Heart left ventricle (tissue), 13 donors: ENCODE measurements at regions not wholly inside any gene's neighbourhood (a gene's known extent, or its start where the extent isn't known, plus 50 kb on each side); places are given as distances from the start of the nearest gene placed in this dataset.

Experiments
- CTCF ChIP-seq, 12 donors: fragments of 200-600 bp; sonication (generic) in 4 of 12; IDR thresholded peaks; one replicate each; pipeline versions ENCODE4 v1.5.0 to v1.8.0; 2018 to 2022; ENCODE audit warnings: antibody characterized with exemption in 12 of 12, mild to moderate bottlenecking in 5 of 12
- POLR2A ChIP-seq, 2 donors: fragments of 450-650 bp; IDR thresholded peaks; one replicate each; pipeline ENCODE4 v1.6.1; 2017; ENCODE audit warnings: antibody characterized with exemption in 2 of 2, mild to moderate bottlenecking in 2 of 2, moderate library complexity in 2 of 2
- donor health status: ischemic (EF 13 %, LVEDD 7.1; RV severe dilation, severe dysfunction).
- donor health status: DM: no; HTN: yes; CAD: no.
- donor health status: DM: no; HTN: no; CAD: no.
- donor health status: ischemic (EF 25% LVEDD 6.9; RV normal size, moderate dysfunction).
- donor health status: ischemic (EF 25% LVEDD 5.7; RV mildly dilated, moderate dysfunction).
- donor health status: ischemic (EF 35%, LVEDD 5.7; RV mildly dilated, moderate dysfunction).
- donor health status: nonischemic (EF 11% LVEDD 7.7; RV severe dilation, severe dysfunction).
- donor health status: DM: yes; HTN: yes; CAD: no.
- donor health status: PGD.
- donor health status: ischemic (EF 29% LVEDD 5.4; RV normal size, mild dysfunction).
- donor health status: nonischemic (EF 23%, LVEDD 6.1; RV moderate dilation, normal function).

DNA sequence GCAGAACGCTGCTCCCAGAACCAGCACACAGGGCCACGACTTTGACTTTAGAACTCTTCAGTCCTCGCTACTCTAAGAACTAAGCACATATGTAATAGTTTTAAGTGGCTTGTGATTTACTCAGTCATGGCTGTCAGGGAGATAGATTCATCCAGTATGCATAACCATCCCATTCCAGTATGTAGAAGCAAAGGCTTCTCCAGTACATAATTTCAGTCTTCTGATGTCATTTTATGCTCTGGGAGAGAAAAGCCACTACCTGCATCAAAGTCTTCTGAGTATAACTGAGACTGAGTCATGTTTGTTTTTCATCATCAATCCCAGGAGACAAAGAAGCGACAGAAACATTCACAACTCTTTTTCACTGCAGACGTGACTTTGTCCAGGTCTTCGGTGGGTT is 885.7 kb downstream of the PLA2G4A start:
- TF ChIP-seq CTCF (IDR thresholded peaks at IDR 0.05): no peak
- TF ChIP-seq POLR2A (IDR thresholded peaks at IDR 0.05): no peak
